PFSK-1 (cell line): ENCODE measurements at regions not wholly inside any gene's neighbourhood (a gene's known extent, or its start where the extent isn't known, plus 50 kb on each side); places are given as distances from the start of the nearest gene placed in this dataset.

ENCODE experiments used
- FOXP2 ChIP-seq: optimal IDR thresholded peaks from 2 replicates; pipeline ENCODE3; 2011; ENCODE audit warnings: borderline replicate concordance, control low read depth, inconsistent platforms; ENCODE audit not compliant: insufficient read depth; ENCODE audit errors: extremely low read length, extremely low read depth
- POLR2AphosphoS5 ChIP-seq: IDR thresholded peaks from 2 replicates; pipeline ENCODE4 v1.6.1; 2012; ENCODE audit warnings: low read depth, mild to moderate bottlenecking, control low read depth, low read length, moderate library complexity
- SIN3A ChIP-seq: IDR thresholded peaks from 2 replicates; pipeline ENCODE4 v1.6.1; 2012; ENCODE audit warnings: mild to moderate bottlenecking, low read length, moderate library complexity, borderline replicate concordance; ENCODE audit not compliant: insufficient read depth
- TAF1 ChIP-seq: IDR thresholded peaks from 2 replicates; pipeline ENCODE4 v1.6.1; 2012; ENCODE audit warnings: low read length, control low read depth, borderline replicate concordance; ENCODE audit not compliant: insufficient read depth
- TF ChIP-seq, protein P1 (sequence below), 2 experiments: IDR thresholded peaks; 2 replicates each; pipeline versions ENCODE4 v1.6.1 to v1.8.0; 2011 to 2012; ENCODE audit warnings: low read depth in 2 of 2, low read length in 2 of 2, control low read depth in 1 of 2, inconsistent platforms in 1 of 2, mild to moderate bottlenecking in 1 of 2, moderate library complexity in 1 of 2; ENCODE audit not compliant: insufficient read depth in 1 of 2

DNA sequence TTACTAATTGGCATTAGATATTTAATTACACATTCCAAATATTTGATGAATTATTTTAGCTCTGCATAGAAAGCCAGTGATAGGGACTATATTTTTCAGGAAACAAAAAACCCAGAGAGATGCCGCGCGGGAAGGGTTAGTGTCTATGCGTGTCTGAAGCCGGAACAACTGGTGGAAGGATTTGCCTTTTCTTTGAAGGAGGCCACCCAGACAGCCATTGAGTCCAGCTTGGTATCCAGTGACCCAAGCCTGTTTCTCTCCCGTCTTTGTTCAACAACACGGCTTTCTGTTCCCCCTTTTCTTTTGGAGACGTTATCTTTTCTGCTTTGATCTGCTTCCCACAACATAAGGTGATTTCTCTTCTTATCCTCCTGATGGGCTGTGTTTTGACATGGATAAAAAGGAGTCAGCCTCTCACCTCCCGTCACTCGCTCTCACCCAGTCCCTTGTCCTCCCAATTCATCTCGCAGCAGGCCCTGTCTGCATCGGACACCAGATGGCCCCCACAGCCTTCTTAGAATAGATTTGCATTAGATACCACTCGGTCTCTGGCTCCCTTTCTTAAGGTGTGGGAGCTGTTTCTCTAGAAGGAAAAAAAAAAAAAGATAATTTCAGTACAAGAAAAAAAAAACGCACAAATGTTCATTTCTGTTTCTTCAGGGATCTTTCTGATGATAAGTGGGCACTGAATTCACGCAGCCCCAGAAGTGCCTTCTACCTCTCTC is 361.8 kb downstream of the ZNF536 start:
- no peak for TF ChIP-seq POLR2AphosphoS5
- TF ChIP-seq TAF1: no peak
- TF ChIP-seq FOXP2: no peak
- TF ChIP-seq SIN3A: no peak
- TF ChIP-seq, protein P1, sequence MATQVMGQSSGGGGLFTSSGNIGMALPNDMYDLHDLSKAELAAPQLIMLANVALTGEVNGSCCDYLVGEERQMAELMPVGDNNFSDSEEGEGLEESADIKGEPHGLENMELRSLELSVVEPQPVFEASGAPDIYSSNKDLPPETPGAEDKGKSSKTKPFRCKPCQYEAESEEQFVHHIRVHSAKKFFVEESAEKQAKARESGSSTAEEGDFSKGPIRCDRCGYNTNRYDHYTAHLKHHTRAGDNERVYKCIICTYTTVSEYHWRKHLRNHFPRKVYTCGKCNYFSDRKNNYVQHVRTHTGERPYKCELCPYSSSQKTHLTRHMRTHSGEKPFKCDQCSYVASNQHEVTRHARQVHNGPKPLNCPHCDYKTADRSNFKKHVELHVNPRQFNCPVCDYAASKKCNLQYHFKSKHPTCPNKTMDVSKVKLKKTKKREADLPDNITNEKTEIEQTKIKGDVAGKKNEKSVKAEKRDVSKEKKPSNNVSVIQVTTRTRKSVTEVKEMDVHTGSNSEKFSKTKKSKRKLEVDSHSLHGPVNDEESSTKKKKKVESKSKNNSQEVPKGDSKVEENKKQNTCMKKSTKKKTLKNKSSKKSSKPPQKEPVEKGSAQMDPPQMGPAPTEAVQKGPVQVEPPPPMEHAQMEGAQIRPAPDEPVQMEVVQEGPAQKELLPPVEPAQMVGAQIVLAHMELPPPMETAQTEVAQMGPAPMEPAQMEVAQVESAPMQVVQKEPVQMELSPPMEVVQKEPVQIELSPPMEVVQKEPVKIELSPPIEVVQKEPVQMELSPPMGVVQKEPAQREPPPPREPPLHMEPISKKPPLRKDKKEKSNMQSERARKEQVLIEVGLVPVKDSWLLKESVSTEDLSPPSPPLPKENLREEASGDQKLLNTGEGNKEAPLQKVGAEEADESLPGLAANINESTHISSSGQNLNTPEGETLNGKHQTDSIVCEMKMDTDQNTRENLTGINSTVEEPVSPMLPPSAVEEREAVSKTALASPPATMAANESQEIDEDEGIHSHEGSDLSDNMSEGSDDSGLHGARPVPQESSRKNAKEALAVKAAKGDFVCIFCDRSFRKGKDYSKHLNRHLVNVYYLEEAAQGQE (IDR thresholded peaks at IDR 0.05; ENCODE audit: insufficient read depth in 1 of 2, low read depth in 2 of 2, low read length in 2 of 2): no peak

DNA sequence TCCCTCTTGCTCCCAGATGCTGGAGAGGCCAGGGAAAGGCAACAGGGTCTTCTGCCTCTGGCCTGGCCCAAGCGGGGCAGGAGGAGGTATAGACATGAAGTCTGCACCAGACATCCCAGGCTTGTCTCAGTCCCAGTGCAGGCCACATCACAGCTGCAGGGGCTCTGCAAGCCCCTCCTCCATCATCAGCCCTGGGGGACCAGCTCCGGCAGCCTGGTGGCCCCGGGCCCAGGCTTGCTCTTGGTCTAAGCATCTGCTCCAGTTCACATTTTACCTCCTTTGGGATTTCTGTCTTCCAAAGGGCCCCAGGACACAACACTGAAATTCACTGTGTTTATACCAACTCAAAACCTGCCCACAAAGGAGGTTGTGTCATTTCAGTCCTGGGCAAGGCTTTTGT is 359.4 kb downstream of the ZNF536 start:
- TF ChIP-seq FOXP2 (no peak), SIN3A (no peak), TAF1 (no peak), POLR2AphosphoS5 (no peak)
- TF ChIP-seq, protein P1 (IDR thresholded peaks at IDR 0.05; ENCODE audit: insufficient read depth in 1 of 2, low read depth in 2 of 2, low read length in 2 of 2): no peak

DNA sequence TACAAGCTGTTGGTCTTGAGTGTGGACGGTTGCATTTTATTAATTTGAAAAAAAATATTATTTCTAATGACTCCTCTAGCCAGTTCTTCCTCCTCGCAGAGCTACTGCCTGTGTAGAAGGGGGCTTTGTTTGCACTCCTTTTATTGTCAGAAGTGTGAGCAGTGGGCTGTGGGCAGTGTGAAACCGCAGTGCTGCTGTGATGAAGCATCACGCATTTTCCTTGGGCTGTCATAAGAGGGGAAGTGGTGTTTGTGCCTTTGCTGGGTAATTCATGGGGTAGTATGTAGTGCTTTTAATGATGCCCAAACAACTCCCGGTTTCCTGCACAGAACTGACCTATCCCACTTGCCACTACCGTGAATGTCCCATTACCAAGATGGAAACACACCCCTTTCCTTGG is 357.3 kb downstream of the ZNF536 start:
- TF ChIP-seq TAF1 (no peak), POLR2AphosphoS5 (no peak), SIN3A (no peak), FOXP2 (no peak)
- TF ChIP-seq, protein P1 (IDR thresholded peaks at IDR 0.05; ENCODE audit: insufficient read depth in 1 of 2, low read depth in 2 of 2, low read length in 2 of 2): no peak

DNA sequence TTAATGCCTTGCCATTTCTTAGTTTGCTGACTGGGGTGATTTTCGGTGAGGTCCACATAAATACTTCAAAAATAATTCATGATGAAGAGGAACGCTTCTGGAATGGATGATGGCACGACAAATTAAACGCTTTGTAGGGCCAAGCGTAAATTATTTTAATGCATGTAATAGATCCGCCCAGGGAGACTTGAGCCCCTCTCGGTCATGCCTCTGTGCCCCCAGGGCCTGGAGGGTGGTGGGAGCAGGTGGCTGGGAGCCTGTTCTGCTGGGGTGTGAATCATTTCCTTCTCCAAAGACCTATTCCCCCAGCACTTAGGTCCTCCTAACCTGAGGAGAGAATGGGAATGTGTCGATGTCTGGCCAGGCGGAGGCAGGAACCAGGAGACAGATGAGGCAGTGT is 350.6 kb downstream of the ZNF536 start:
- TF ChIP-seq TAF1 (no peak), FOXP2 (no peak), POLR2AphosphoS5 (no peak), SIN3A (no peak)
- TF ChIP-seq, protein P1 (IDR thresholded peaks at IDR 0.05; ENCODE audit: insufficient read depth in 1 of 2, low read depth in 2 of 2, low read length in 2 of 2): no peak

DNA sequence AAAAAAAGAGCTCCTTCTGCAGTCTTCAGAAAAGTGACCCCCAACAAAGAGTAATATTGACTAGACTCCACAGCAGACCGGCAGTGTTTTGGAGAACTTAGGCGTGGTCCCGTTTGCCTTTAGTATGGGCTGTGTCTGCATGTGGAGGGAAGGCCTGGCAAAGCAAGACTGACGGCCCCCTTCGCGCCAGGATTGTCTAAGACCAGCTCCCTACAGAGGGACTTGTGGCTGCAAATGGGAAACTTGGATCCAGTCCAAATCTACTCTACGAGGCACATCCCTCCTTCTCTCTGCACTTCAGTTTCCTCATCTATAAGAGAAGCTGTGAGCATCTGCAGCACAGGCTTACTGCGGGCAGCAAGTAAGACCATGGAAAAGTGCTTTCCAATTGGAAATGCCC is 350.0 kb downstream of the ZNF536 start:
- TF ChIP-seq FOXP2 (no peak), SIN3A (no peak), TAF1 (no peak), POLR2AphosphoS5 (no peak)
- TF ChIP-seq, protein P1 (IDR thresholded peaks at IDR 0.05; ENCODE audit: insufficient read depth in 1 of 2, low read depth in 2 of 2, low read length in 2 of 2): no peak
